ENCODE measurements at regions not wholly inside any gene's neighbourhood (a gene's known extent, or its start where the extent isn't known, plus 50 kb on each side); places are given as distances from the start of the nearest gene placed in this dataset.

- 46% methylated on average over 2 of the region's 4 CpGs for WGBS (ENCODE audit: insufficient coverage)
- CTCF ChIA-PET, result interaction anchor here (0.7 kb wide), 1 partner anchor 778 kb away, joined by 3 read pairs; no protein-coding TSS in a partner anchor
These were observed 88.4 kb downstream of the BBS10 start for GRCh38 chr12:76259660-76260389.

More at GRCh38 chr12:76259660-76260389, 88.4 kb downstream of the BBS10 start:
- H3K4me3 Mint-ChIP-seq, result no peak overlapping the region
- H3K9me3 Mint-ChIP-seq (ENCODE audit: insufficient read depth), result no peaks in the 10 kb centered on the region
- peaks cover 0 to 4% (median 2%) of the 10 kb centered on the region in 4 experiments for H3K27me3 ChIP-seq (replicated peaks in 1 of 4; ENCODE audit: control extremely low read depth in 1 of 4, control insufficient read depth in 3 of 4, insufficient read depth in 4 of 4, low read length in 3 of 4)
- no peaks in the 10 kb centered on the region for H3K4me1 Mint-ChIP-seq
- H3K36me3 ChIP-seq (replicated peaks in 1 of 2; ENCODE audit: control extremely low read depth in 1 of 2, control insufficient read depth in 1 of 2, extremely low read depth in 1 of 2, insufficient read depth in 2 of 2, low read length in 1 of 2), result no peaks in the 10 kb centered on the region
- H3K4me3 ChIP-seq (ENCODE audit: control extremely low read depth in 1 of 5, extremely low read depth in 1 of 5, insufficient read depth in 1 of 5, low read depth in 2 of 5, low read length in 4 of 5), result no peak overlapping the region
- no peak for ATAC-seq (ENCODE audit: low read depth)
- H3K4me2 ChIP-seq (replicated peaks; ENCODE audit: low read depth, low read length, poor library complexity, severe bottlenecking), result no peak overlapping the region
- no peak overlapping the region for H2AFZ ChIP-seq (ENCODE audit: insufficient read depth, low read depth, low read length, poor library complexity, severe bottlenecking)
- H3K79me2 ChIP-seq (ENCODE audit: control insufficient read depth, insufficient read depth, low read length), result no peaks in the 10 kb centered on the region
- H3K9ac ChIP-seq (ENCODE audit: low read length), result no peak overlapping the region
- H3K4me1 ChIP-seq (ENCODE audit: control insufficient read depth in 2 of 2, insufficient read depth in 2 of 2, low read length in 2 of 2), result no peaks in the 10 kb centered on the region
- H3K27me3 Mint-ChIP-seq, result peaks cover 14% of the 10 kb centered on the region
- no peak for TF ChIP-seq EZH2 (IDR thresholded peaks at IDR 0.05; ENCODE audit: borderline replicate concordance, insufficient read depth, low read depth, low read length, poor library complexity, severe bottlenecking)
- TF ChIP-seq CTCF (IDR thresholded peaks at IDR 0.05), result no peak
- no peaks in the 10 kb centered on the region for H3K9me3 ChIP-seq (ENCODE audit: control extremely low read depth in 1 of 3, control insufficient read depth in 2 of 3, insufficient read depth in 1 of 3, low read length in 2 of 3)
- no peak overlapping the region for H3K27ac ChIP-seq (ENCODE audit: low read length in 2 of 2)
- H4K20me1 ChIP-seq (ENCODE audit: control insufficient read depth, insufficient read depth, low read length, poor library complexity, severe bottlenecking), result no peaks in the 10 kb centered on the region
- no peak for DNase-seq
- intact Hi-C loops (cut with micrococcal nuclease), result no loop called here
- no peak overlapping the region for H3K27ac Mint-ChIP-seq
- POLR2A ChIA-PET, result no interaction called here
